Keratinocyte (primary cell): ENCODE measurements at regions not wholly inside any gene's neighbourhood (a gene's known extent, or its start where the extent isn't known, plus 50 kb on each side); places are given as distances from the start of the nearest gene placed in this dataset.

Source experiments
- DNase-seq: peaks from one replicate; pipeline ENCODE4 v3.0.0-alpha.2; 2011; ENCODE audit warnings: low read depth, missing footprints, low spot score
- FAIRE-seq: peaks from 2 replicates; lab custom pipeline; 2011; peaks lifted over from hg19 to GRCh38; lab: Jason Lieb, UNC
- H2AFZ ChIP-seq: 2 replicates; pipeline ENCODE4 v1.6.0; 2012; ENCODE audit warnings: low read length, control low read depth, inconsistent platforms; ENCODE audit not compliant: control insufficient read depth
- H3K27ac ChIP-seq: 2 replicates; pipeline ENCODE4 v1.5.1; 2011; ENCODE audit warnings: low read length; ENCODE audit not compliant: control insufficient read depth, insufficient read depth
- H3K27me3 ChIP-seq: 3 replicates; pipeline ENCODE4 v1.6.0; 2011; ENCODE audit warnings: low read length; ENCODE audit not compliant: control insufficient read depth, insufficient read depth; ENCODE audit errors: extremely low read depth
- H3K36me3 ChIP-seq, 2 experiments: 2 replicates in 1 of 2; 3 replicates in 1 of 2; pipeline ENCODE4 v1.5.1; 2011; ENCODE audit warnings: low read length in 2 of 2, mild to moderate bottlenecking in 1 of 2; ENCODE audit not compliant: control insufficient read depth in 2 of 2, insufficient read depth in 2 of 2; ENCODE audit errors: extremely low read depth in 1 of 2
- H3K4me1 ChIP-seq: 3 replicates; pipeline ENCODE4 v1.5.1; 2011; ENCODE audit warnings: low read length; ENCODE audit not compliant: control insufficient read depth, insufficient read depth; ENCODE audit errors: extremely low read depth
- H3K4me2 ChIP-seq: 3 replicates; pipeline ENCODE4 v1.6.0; 2011; ENCODE audit warnings: low read depth, low read length; ENCODE audit not compliant: control insufficient read depth, insufficient read depth; ENCODE audit errors: extremely low read depth
- H3K4me3 ChIP-seq, 3 experiments: fragments of 200-600 bp in 1 of 3; sonication (generic) in 1 of 3; 2 replicates in 2 of 3; 3 replicates in 1 of 3; pipeline ENCODE4 v1.5.1; 2011 to 2016; ENCODE audit warnings: low read length in 3 of 3, mild to moderate bottlenecking in 3 of 3, control low read depth in 2 of 3, inconsistent platforms in 1 of 3, low read depth in 1 of 3, mixed read lengths in 1 of 3, mixed run types in 1 of 3, moderate library complexity in 1 of 3; ENCODE audit not compliant: control insufficient read depth in 2 of 3, insufficient read depth in 2 of 3; ENCODE audit errors: extremely low read depth in 1 of 3
- H3K79me2 ChIP-seq: 2 replicates; pipeline ENCODE4 v1.6.0; 2012; ENCODE audit warnings: low read length; ENCODE audit not compliant: control insufficient read depth, insufficient read depth
- H3K9ac ChIP-seq: 3 replicates; pipeline ENCODE4 v1.6.0; 2011; ENCODE audit warnings: low read length; ENCODE audit not compliant: control insufficient read depth, insufficient read depth; ENCODE audit errors: extremely low read depth
- H3K9me1 ChIP-seq: 3 replicates; pipeline ENCODE4 v1.6.0; 2011; ENCODE audit warnings: low read length; ENCODE audit not compliant: control insufficient read depth, insufficient read depth; ENCODE audit errors: extremely low read depth
- H3K9me3 ChIP-seq: 2 replicates; pipeline ENCODE4 v1.5.1; 2012; ENCODE audit warnings: low read depth, low read length; ENCODE audit not compliant: control insufficient read depth
- H4K20me1 ChIP-seq: 3 replicates; pipeline ENCODE4 v1.6.0; 2011; ENCODE audit warnings: low read length; ENCODE audit not compliant: control insufficient read depth, insufficient read depth; ENCODE audit errors: extremely low read depth
- EZH2 ChIP-seq: IDR thresholded peaks from one replicate; pipeline ENCODE4 v1.6.1; 2012; ENCODE audit warnings: inconsistent platforms, mild to moderate bottlenecking, low read length, moderate library complexity
- dilution Hi-C: fragments of 300-500 bp; cut with MboI; formaldehyde crosslinking; loops from one replicate; pipeline ENCODE4 v1.7.0; 2020; ENCODE audit warnings: low sequenced_read_pairs; ENCODE audit not compliant: extremely low pct_ligation_motif_present
- TF ChIP-seq, protein P1 (sequence below), 3 experiments: IDR thresholded peaks in 1 of 3; conservative IDR thresholded peaks in 1 of 3; optimal IDR thresholded peaks in 1 of 3; 2 replicates in 2 of 3; 3 replicates in 1 of 3; pipeline versions ENCODE3 to v1.5.1; 2011; ENCODE audit warnings: low read length in 3 of 3, mild to moderate bottlenecking in 3 of 3, moderate library complexity in 2 of 3, control low read depth in 1 of 3, inconsistent platforms in 1 of 3; ENCODE audit not compliant: insufficient read depth in 2 of 3; ENCODE audit errors: extremely low read depth in 1 of 3

DNA sequence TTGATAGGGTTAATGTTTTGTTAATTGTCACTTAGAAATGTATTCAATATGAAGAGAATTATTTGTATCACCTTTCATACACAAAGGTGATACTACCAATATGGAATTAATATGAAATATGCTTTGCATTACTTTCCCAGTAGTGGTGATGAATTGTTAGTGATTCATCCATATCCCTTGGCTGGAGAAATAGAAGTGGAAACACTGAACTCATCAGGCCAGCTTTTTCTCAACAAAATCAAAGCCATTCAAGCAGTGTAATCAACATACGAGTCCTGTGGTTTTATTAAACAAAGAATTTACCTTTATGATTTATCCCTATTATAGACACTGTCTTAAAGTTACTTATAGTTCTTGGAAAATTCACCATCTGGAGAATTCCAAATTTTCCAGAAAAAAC, 264.0 kb upstream of the MEF2C start:
- no peaks in the 10 kb centered on the region for H4K20me1 ChIP-seq
- H3K9me1 ChIP-seq = no peaks in the 10 kb centered on the region
- H3K9ac ChIP-seq = no peak overlapping the region
- no peak for TF ChIP-seq EZH2
- TF ChIP-seq, protein P1, sequence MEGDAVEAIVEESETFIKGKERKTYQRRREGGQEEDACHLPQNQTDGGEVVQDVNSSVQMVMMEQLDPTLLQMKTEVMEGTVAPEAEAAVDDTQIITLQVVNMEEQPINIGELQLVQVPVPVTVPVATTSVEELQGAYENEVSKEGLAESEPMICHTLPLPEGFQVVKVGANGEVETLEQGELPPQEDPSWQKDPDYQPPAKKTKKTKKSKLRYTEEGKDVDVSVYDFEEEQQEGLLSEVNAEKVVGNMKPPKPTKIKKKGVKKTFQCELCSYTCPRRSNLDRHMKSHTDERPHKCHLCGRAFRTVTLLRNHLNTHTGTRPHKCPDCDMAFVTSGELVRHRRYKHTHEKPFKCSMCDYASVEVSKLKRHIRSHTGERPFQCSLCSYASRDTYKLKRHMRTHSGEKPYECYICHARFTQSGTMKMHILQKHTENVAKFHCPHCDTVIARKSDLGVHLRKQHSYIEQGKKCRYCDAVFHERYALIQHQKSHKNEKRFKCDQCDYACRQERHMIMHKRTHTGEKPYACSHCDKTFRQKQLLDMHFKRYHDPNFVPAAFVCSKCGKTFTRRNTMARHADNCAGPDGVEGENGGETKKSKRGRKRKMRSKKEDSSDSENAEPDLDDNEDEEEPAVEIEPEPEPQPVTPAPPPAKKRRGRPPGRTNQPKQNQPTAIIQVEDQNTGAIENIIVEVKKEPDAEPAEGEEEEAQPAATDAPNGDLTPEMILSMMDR (optimal IDR thresholded peaks at IDR 0.05 in 1 of 3, IDR thresholded peaks at IDR 0.05 in 1 of 3, conservative IDR thresholded peaks at IDR 0.05 in 1 of 3; ENCODE audit: extremely low read depth in 1 of 3, insufficient read depth in 2 of 3, low read length in 3 of 3) = no peak
- no peaks in the 10 kb centered on the region for H3K79me2 ChIP-seq
- no peaks in the 10 kb centered on the region for H3K36me3 ChIP-seq
- no peak overlapping the region for H3K4me3 ChIP-seq
- H3K9me3 ChIP-seq = no peaks in the 10 kb centered on the region
- no peak overlapping the region for H3K4me2 ChIP-seq
- FAIRE-seq (no peak), DNase-seq (no peak)
- dilution Hi-C loops = no loop called here
- H2AFZ ChIP-seq = no peak overlapping the region
- H3K27me3 ChIP-seq = no peaks in the 10 kb centered on the region
- H3K27ac ChIP-seq = no peak overlapping the region
- H3K4me1 ChIP-seq = no peaks in the 10 kb centered on the region

DNA sequence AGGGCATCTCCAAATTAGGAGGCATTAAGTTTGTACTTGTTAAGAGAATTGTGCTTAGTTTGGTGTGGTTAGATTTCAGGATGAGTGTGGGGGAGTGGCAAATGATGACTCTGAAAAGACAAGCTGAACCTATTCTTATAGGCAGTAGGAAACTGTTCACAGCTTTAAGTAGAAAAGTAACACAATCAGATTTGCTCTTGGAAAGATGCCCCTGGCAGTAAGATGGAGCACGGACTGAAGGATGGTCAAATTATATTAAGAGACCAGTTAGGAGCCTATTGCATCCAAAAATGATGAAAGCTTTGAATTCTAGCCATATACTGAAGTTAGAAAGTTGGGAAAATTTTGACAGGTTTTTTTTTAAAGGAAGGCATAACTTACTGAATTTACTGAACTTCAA, 254.2 kb upstream of the MEF2C start:
- Histone ChIP-seq H3K4me1 (no peaks in the 10 kb centered on the region), H4K20me1 (no peaks in the 10 kb centered on the region), H3K27me3 (no peaks in the 10 kb centered on the region), H3K9me1 (no peaks in the 10 kb centered on the region), H3K4me3 (no peak overlapping the region), H3K4me2 (no peak overlapping the region), H3K36me3 (no peaks in the 10 kb centered on the region), H3K9ac (no peak overlapping the region), H3K9me3 (no peaks in the 10 kb centered on the region), H3K27ac (no peak overlapping the region), H3K79me2 (no peaks in the 10 kb centered on the region), H2AFZ (no peak overlapping the region)
- dilution Hi-C loops = no loop called here
- DNase-seq (no peak), FAIRE-seq (no peak)
- no peak for TF ChIP-seq EZH2
- TF ChIP-seq, protein P1 (optimal IDR thresholded peaks at IDR 0.05 in 1 of 3, IDR thresholded peaks at IDR 0.05 in 1 of 3, conservative IDR thresholded peaks at IDR 0.05 in 1 of 3; ENCODE audit: extremely low read depth in 1 of 3, insufficient read depth in 2 of 3, low read length in 3 of 3) = no peak
